Panc1 (cell line): ENCODE measurements at regions not wholly inside any gene's neighbourhood (a gene's known extent, or its start where the extent isn't known, plus 50 kb on each side); places are given as distances from the start of the nearest gene placed in this dataset.

Source experiments
- ATAC-seq: fragments of 200-7000 bp; cut with Tn5 transposase; 2 replicates; pipeline ENCODE4 v1.9.1; 2020; ENCODE audit warnings: mild to moderate bottlenecking, moderate library complexity
- BruUV-seq: library from RNA; stranded (reverse); fragments of 400-500 nt; replicated peaks from 2 replicates; lab custom pipeline; 2021; lab: Mats Ljungman, UMichigan
- CTCF ChIA-PET: fragments of 300-600 bp; sonication (Branson Sonifier 250); formaldehyde crosslinking; loops from one replicate; lab custom pipeline; 2022; ENCODE audit warnings: antibody characterized with exemption; lab: Charles Lee
- POLR2A ChIA-PET: fragments of 300-600 bp; sonication (Branson Sonifier 250); formaldehyde crosslinking; loops from one replicate; lab custom pipeline; 2022; ENCODE audit warnings: antibody characterized with exemption; lab: Charles Lee
- DNase-seq: peaks from one replicate; pipeline ENCODE4 v3.0.0-alpha.2; 2010; ENCODE audit warnings: low read depth, low spot score
- H3K27ac ChIP-seq: 2 replicates; pipeline ENCODE4 v1.5.1; 2011; ENCODE audit warnings: mild to moderate bottlenecking, low read length, inconsistent platforms
- H3K27me3 ChIP-seq: fragments of 200-500 bp; sonication (Bioruptor generic); 2 replicates; pipeline ENCODE4 v1.6.0; 2014; ENCODE audit warnings: low read length, inconsistent platforms; ENCODE audit not compliant: control insufficient read depth, insufficient read depth
- H3K36me3 ChIP-seq: fragments of 200-500 bp; sonication (Bioruptor generic); 2 replicates; pipeline ENCODE4 v1.5.1; 2014; ENCODE audit warnings: inconsistent platforms, mild to moderate bottlenecking, low read length, moderate library complexity; ENCODE audit not compliant: control insufficient read depth, insufficient read depth
- H3K4me1 ChIP-seq: 2 replicates; pipeline ENCODE4 v1.5.1; 2011; ENCODE audit warnings: inconsistent platforms, mild to moderate bottlenecking, low read length, moderate library complexity; ENCODE audit not compliant: control insufficient read depth, insufficient read depth
- H3K4me3 ChIP-seq, 2 experiments: 2 replicates each; pipeline ENCODE4 v1.5.1; 2011 to 2012; ENCODE audit warnings: low read depth in 2 of 2, low read length in 2 of 2, mild to moderate bottlenecking in 2 of 2, inconsistent platforms in 1 of 2, moderate library complexity in 1 of 2
- H3K9me3 ChIP-seq: fragments of 200-500 bp; sonication (Bioruptor generic); 2 replicates; pipeline ENCODE4 v1.5.1; 2014; ENCODE audit warnings: low read depth, mild to moderate bottlenecking, inconsistent platforms, low read length, moderate library complexity; ENCODE audit not compliant: control insufficient read depth, insufficient read depth
- POLR2AphosphoS5 ChIP-seq: IDR thresholded peaks from 2 replicates; pipeline ENCODE4 v1.6.1; 2012; ENCODE audit warnings: mild to moderate bottlenecking, low read depth, low read length, moderate library complexity
- SIN3A ChIP-seq: IDR thresholded peaks from 2 replicates; pipeline ENCODE4 v1.6.1; 2012; ENCODE audit warnings: low read depth, mild to moderate bottlenecking, low read length, moderate library complexity, borderline replicate concordance; ENCODE audit not compliant: insufficient read depth
- TCF7L2 ChIP-seq: IDR thresholded peaks from 2 replicates; pipeline ENCODE4 v1.6.1; 2011; ENCODE audit warnings: mild to moderate bottlenecking, low read depth, low read length, inconsistent platforms
- in situ Hi-C: cut with HindIII; loops from 2 replicates; pipeline ENCODE4 v1.10.0; 2016; ENCODE audit warnings: low sequenced_read_pairs, low pct_unique_long_range_greater_than_20kb
- intact Hi-C: fragments of 100-400 bp; cut with micrococcal nuclease; formaldehyde crosslinking; loops from one replicate; pipeline ENCODE4 v1.10.0; 2022; ENCODE audit not compliant: unreplicated experiment
- TF ChIP-seq, protein P1 (sequence below): fragments of 450-650 bp; IDR thresholded peaks from 2 replicates; pipeline ENCODE4 v1.5.1; 2017; ENCODE audit warnings: mild to moderate bottlenecking
- TF ChIP-seq, protein P2 (sequence below), 2 experiments: IDR thresholded peaks; 2 replicates each; pipeline ENCODE4 v1.6.1; 2011 to 2012; ENCODE audit warnings: low read depth in 2 of 2, control low read depth in 1 of 2, low read length in 1 of 2, mild to moderate bottlenecking in 1 of 2, moderate library complexity in 1 of 2; ENCODE audit not compliant: insufficient read depth in 1 of 2

DNA sequence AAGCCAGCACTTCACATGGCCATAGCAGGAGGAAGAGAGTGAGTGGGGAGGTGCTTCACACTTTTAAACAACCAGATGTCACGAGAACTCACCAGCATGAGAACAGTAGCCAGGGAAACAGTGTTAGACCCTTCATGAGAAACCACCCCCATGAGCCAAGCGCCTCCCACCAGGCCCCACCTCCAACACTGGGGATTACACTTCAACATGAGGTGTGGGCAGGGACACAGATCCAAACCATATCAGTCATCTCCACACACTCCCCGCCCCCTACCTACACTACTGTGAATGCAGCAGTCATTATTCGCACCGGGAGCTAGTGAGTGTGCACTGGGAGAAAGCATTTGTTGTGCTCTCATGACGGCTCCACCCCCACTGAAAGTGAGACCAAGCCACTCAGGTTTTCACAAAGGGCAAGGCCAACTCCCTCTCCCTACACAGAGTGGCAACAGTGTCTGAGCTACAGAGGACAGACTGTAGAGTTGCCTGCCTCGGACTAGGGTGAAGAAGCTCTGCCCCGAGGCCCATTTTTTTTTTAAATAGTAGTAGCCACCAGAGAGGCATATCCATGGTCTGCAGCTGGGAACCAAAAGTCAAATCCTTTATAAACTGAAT, 125.6 kb downstream of the BARHL2 start:
- Histone ChIP-seq H3K27ac (no peak overlapping the region), H3K36me3 (no peaks in the 10 kb centered on the region), H3K4me3 (no peak overlapping the region), H3K9me3 (peaks cover 3% of the 10 kb centered on the region; the same call in 1 of the 2 replicates), H3K4me1 (no peaks in the 10 kb centered on the region), H3K27me3 (no peaks in the 10 kb centered on the region)
- intact Hi-C loops (no loop called here), in situ Hi-C loops (no loop called here)
- ATAC-seq (no peak), DNase-seq (no peak)
- CTCF ChIA-PET, result no interaction called here
- POLR2A ChIA-PET, result no interaction called here
- no peak for TF ChIP-seq TCF7L2
- TF ChIP-seq, protein P1, sequence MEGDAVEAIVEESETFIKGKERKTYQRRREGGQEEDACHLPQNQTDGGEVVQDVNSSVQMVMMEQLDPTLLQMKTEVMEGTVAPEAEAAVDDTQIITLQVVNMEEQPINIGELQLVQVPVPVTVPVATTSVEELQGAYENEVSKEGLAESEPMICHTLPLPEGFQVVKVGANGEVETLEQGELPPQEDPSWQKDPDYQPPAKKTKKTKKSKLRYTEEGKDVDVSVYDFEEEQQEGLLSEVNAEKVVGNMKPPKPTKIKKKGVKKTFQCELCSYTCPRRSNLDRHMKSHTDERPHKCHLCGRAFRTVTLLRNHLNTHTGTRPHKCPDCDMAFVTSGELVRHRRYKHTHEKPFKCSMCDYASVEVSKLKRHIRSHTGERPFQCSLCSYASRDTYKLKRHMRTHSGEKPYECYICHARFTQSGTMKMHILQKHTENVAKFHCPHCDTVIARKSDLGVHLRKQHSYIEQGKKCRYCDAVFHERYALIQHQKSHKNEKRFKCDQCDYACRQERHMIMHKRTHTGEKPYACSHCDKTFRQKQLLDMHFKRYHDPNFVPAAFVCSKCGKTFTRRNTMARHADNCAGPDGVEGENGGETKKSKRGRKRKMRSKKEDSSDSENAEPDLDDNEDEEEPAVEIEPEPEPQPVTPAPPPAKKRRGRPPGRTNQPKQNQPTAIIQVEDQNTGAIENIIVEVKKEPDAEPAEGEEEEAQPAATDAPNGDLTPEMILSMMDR, result no peak
- TF ChIP-seq SIN3A, result no peak
- TF ChIP-seq, protein P2, sequence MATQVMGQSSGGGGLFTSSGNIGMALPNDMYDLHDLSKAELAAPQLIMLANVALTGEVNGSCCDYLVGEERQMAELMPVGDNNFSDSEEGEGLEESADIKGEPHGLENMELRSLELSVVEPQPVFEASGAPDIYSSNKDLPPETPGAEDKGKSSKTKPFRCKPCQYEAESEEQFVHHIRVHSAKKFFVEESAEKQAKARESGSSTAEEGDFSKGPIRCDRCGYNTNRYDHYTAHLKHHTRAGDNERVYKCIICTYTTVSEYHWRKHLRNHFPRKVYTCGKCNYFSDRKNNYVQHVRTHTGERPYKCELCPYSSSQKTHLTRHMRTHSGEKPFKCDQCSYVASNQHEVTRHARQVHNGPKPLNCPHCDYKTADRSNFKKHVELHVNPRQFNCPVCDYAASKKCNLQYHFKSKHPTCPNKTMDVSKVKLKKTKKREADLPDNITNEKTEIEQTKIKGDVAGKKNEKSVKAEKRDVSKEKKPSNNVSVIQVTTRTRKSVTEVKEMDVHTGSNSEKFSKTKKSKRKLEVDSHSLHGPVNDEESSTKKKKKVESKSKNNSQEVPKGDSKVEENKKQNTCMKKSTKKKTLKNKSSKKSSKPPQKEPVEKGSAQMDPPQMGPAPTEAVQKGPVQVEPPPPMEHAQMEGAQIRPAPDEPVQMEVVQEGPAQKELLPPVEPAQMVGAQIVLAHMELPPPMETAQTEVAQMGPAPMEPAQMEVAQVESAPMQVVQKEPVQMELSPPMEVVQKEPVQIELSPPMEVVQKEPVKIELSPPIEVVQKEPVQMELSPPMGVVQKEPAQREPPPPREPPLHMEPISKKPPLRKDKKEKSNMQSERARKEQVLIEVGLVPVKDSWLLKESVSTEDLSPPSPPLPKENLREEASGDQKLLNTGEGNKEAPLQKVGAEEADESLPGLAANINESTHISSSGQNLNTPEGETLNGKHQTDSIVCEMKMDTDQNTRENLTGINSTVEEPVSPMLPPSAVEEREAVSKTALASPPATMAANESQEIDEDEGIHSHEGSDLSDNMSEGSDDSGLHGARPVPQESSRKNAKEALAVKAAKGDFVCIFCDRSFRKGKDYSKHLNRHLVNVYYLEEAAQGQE (IDR thresholded peaks at IDR 0.05; ENCODE audit: insufficient read depth in 1 of 2, low read depth in 2 of 2, low read length in 1 of 2), result no peak
- TF ChIP-seq POLR2AphosphoS5, result no peak
- BruUV-seq, result no TSS peak

DNA sequence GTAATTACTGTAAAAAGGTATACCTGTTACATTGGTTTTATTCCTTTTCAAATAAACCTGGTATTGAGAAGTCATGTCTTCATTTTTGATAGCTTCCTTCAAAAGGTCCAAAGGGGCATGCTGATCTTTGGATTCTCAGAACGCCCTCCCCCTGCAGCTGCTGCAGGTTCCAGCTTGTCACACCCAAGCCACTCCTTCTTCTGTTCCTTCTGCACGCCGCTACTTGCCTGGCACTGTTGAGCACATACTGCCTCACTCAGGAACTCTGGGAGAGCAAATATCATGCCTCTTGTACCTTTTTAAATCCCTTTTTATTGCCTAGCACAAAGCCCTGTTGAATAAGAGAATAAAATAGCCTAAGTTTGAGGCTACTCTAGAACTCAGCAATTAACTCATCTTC, 136.9 kb downstream of the BARHL2 start:
- POLR2A ChIA-PET, result no interaction called here
- in situ Hi-C loops, result no loop called here
- H3K36me3 ChIP-seq, result no peaks in the 10 kb centered on the region

More for the DNA sequence above, 136.9 kb downstream of the BARHL2 start:
- no peak for TF ChIP-seq TCF7L2
- no peak for TF ChIP-seq SIN3A
- TF ChIP-seq, protein P2 (IDR thresholded peaks at IDR 0.05; ENCODE audit: insufficient read depth in 1 of 2, low read depth in 2 of 2, low read length in 1 of 2), result no peak
- TF ChIP-seq POLR2AphosphoS5, result no peak
- TF ChIP-seq, protein P1, result no peak
- no TSS peak for BruUV-seq
- DNase-seq (no peak), ATAC-seq (no peak)
- intact Hi-C loops, result no loop called here
- Histone ChIP-seq H3K9me3 (no peaks in the 10 kb centered on the region), H3K4me3 (no peak overlapping the region), H3K4me1 (no peaks in the 10 kb centered on the region), H3K27me3 (no peaks in the 10 kb centered on the region; the same call in none of the 2 replicates), H3K27ac (no peak overlapping the region)
- CTCF ChIA-PET, result no interaction called here
